RPMI8226 (cell line): ENCODE measurements at regions not wholly inside any gene's neighbourhood (a gene's known extent, or its start where the extent isn't known, plus 50 kb on each side); places are given as distances from the start of the nearest gene placed in this dataset.

ENCODE experiments used
- DNase-seq: peaks from one replicate; pipeline ENCODE4 v3.0.0-alpha.2; 2015

GRCh38 chr5:38094889-38095288, 163.5 kb upstream of the EGFLAM start:
- no peak for DNase-seq

GRCh38 chr5:38093855-38094254, 164.5 kb upstream of the EGFLAM start:
- no peak for DNase-seq

DNA sequence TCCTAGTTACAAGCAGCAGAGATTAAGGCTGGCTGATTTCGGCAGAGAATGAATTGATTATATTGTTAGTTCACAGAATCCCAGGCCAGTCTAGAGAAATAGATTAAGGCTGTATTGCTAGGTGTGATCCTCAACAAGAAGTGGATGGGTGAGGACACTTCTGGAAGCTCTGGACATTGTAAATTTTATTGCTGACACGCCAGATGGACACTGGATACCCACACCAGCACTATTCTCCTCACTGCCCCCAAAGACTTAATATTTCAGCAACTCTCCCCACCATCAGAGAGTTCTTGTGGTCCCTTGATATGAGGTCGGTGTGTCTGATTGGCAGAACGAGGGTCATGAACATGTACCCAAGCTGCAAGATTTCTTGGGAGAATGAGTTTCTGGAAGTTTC, 171.6 kb upstream of the EGFLAM start:
- DNase-seq: no peak

- no peak for DNase-seq
Measured at GRCh38 chr5:38079620-38080402, 178.5 kb upstream of the EGFLAM start.

DNA sequence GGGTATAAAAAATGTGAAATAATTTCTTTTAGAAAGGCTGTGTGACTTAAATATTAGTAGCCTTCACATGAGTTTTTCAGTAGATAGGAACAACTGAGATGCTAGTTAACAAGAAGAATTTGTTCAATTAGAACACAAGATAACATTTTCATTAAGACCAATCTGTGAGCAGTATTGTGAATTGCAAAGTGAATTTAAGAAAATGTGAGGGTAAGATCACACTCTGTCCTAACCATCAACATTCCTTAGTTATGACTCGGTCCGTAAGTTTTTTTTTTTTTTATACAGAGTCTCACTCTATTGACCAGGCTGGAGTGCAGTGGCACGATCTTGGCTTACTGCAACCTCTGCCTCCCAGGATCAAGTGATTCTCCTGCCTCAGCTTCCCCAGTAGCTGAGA, 180.2 kb upstream of the EGFLAM start:
- DNase-seq: no peak

DNA sequence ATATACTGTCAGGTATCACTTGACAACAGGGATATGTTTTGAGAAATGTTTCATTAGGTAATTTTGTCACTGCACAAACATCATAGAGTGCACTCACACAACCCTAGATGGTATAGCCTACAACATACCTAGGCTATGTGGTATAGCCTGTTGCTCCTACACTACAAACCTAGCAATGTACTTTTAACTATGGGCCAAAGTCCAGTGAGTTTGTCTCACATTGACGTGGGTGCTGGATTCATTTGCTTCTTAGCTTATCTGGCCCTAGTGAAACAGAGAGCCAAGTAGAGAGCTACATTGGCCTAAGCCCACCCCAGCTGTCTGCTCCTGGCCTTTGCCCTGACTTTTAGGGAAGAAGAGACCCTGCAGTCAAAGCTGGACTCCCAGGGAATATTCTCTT, 180.7 kb upstream of the EGFLAM start:
- no peak for DNase-seq

- DNase-seq: no peak
Measured at GRCh38 chr5:38071831-38072694, 186.3 kb upstream of the EGFLAM start.

DNA sequence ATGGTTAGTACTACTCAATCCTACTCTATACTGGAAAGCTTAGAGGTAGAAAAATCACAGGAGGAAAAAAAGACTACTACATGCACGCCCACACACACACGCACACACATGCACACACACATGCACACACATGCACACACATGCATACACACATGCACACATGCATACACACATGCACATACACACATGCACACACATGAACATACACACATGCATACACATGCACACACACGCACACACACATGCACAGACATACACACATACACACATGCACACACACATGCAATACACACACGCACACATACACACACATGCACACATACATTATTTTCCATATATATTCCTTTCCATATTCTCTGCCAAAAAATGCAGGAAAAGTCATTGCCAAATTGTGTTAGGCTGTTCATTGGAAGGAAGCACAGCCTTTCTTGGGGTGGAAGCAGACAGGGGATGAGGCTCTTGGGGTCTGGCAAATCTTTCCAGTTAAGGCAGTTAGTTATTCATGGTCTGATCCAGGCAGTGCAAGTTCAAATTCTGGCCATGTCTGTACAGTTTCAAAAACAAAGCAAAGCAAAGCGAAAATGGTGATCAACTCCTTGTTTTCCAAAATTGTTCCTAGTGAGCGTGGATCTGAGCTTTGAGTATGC, 187.9 kb upstream of the EGFLAM start:
- DNase-seq: no peak

DNA sequence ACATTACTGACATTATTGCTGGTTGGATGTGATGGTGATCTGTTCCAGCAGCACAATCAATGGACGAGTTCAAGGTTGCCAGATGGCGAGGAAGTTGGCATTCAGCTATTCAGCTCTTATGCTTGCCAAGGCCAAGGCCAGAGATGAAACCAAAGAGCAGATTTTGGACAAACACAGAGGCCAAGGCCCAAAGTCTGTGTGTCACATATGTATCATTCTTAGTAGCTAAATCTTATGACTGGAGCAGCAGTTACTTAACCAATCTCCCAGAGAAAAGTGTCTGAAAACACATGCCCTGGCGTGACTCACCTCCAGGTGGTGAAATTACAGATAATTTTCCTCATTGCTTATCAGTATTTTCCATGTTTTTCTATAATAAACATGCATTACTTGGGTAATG, 189.0 kb upstream of the EGFLAM start:
- DNase-seq: no peak

GRCh38 chr5:38060354-38060753, 198.0 kb upstream of the EGFLAM start:
- DNase-seq: no peak

- DNase-seq: no peak
Measured at GRCh38 chr5:38059876-38060275, 198.5 kb upstream of the EGFLAM start.

DNA sequence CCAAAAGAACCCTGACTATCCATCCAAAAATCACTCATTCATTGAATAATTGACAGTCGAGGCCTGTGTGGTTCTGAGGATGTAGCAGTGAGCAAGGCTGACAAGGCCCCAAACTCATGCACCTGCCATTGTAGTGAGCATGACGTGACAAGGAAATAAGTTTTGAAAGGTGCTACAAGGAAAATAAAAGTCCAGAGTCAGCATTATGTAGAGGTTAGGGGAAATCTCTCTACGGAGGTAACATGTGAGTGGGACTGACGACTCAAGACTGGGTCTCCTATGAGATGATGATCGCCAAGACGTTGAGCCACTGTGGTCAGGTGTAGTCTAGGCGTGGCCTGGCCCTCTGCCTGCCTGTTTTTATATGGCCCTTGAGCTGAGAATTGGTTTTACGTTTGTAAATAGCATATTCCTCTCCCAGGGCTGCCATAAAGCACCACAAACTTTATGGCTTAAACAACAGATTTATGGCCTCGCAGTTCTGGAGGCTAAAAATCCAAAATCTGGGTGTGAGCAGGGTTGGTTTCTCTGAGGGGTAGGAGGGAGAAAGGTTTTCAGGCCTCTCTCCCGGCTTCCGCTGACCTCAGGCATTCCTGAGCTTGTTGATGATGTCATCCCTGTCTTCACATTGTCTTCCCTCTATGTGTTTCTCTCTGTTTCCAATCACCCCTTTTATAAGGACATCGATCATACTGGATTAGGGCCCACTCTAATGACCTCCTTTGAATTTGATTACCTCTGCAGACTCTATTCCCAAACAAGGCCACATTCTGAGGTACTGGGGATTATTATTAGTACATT, 206.4 kb upstream of the EGFLAM start:
- DNase-seq: no peak

DNA sequence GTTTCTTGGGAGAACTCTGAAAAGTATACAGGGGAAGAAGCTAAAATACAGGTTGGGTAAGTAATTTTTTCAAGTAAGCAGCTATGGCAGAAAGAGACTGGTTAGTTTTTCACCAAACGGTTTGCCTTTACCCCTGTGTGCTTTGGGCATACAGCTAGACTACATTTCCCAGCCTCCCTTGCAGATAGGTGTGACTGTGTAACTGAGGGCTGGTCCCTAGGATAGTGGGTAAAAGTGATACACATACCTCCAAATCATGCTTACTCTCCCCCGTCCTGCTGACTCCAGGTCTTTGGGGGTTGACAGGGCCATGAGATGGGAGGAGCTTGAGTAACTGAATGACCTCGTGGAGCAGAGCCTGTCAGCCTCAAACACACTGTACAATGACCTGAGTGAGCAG, 208.6 kb upstream of the GDNF start:
- no peak for DNase-seq

- no peak for DNase-seq
Measured at GRCh38 chr5:38046103-38046502, 206.3 kb upstream of the GDNF start.

DNA sequence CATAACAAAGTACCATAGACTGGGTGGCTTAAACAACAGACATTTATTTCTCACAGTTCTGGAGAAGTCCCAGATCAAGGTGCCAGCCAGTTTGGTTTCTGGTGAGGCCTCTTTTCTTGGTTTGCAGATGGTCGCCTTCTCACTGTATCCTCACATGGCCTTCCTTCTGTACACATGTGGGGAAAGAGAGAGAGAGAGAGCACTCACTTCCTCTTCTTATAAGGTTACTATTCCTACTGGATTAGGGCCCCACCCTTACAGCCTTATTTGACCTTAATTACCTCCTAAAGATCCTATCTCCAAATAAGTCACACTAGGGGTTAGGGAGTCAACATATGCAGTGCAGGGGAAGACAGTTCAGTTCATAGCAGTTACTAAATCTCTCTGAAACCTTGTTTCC, 205.6 kb upstream of the GDNF start:
- DNase-seq: no peak

DNA sequence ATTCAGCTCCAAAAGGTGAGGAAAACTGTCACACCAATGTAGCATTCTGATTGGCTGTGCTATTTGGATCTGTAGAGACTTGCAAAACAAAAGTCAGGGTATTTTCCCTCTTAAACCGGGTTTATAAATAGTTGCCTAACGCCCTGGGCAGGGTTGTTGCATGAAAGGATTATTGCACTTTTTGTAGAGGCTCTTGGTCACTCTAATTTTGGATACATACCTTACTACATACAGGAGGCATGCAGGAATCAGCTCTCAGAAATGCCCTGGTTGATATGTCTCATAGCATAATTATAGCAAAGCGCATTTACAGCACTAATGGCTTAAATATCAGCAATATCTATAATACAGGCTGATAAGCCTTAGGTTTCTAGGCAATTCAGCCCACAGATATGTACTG, 200.0 kb upstream of the GDNF start:
- no peak for DNase-seq

GRCh38 chr5:38039091-38039490, 199.2 kb upstream of the GDNF start:
- DNase-seq: no peak

GRCh38 chr5:38036765-38037164, 196.9 kb upstream of the GDNF start:
- DNase-seq: no peak

DNA sequence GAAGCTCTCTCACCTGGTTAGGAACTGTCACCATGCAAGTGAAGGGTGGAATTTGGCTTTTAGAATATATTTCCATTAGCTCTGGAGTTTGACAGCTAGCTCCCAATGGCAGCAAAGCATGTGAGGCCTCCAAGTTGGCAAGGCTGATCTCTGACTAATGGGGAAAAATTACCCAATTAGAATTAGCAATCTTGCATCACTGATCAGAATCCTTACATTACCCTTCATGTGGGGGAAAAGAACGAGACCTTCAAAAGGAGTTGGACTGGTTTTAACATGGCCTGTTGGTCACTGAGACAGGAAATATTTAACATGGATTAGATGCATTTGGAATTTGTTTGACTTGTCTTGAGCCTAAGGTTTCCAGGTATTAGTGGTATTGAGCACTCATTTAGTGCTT, 192.3 kb upstream of the GDNF start:
- no peak for DNase-seq

GRCh38 chr5:38031304-38031703, 191.5 kb upstream of the GDNF start:
- DNase-seq: no peak

DNA sequence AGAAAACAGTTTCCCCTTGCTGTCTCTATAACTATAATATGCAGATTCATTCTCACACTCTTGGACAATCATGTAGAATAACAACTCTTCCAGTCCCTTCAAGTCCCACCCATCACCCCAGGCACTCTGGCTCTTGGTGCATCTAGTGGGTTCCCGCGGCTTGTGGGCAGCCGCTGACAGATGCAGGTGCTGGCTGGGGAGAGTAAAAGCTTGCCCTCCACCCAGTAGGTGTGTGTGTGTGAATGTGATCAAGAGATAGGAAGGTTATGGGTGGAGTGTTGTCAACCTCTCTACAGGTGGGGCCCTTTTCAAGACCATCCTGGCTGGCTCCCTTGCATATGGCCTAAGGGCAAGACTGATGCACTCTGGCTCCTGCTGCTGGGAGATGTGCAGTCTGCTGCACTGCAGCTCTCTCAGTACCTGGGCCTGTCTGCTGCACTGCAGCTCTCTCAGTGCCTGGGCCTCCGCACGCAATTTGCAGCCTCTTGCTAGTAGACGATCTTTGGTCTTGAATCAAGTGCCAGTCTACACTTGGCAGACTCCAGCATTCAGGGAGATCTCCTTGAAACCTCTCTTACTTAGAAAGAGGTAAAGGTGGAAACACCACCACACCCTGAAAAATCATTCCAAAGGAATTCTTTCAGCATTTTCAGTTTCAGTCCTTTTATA, 189.7 kb upstream of the GDNF start:
- no peak for DNase-seq

DNA sequence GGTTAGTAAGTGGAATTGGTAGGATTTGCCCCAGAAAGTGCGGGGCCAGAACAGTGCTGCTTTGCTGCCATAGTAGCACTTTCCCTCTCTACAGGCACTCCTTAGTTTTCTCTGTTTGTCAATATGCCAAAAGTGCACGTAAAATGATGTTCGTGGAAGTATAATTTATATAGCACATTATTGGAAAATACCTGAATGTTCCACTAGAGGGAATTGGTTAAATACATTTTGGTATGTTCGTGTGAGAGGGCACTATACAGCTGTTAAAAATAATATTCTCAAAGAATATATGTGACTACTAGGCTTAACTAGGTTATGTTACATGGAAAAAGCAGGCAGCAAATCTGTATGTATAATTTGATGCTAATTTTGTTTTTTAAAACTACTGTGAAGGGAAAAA, 184.0 kb upstream of the GDNF start:
- no peak for DNase-seq
